HG03135 (cell line): ENCODE measurements at regions not wholly inside any gene's neighbourhood (a gene's known extent, or its start where the extent isn't known, plus 50 kb on each side); places are given as distances from the start of the nearest gene placed in this dataset.
"Not testable (repeated sequence)": the region's sequence is repeated elsewhere in the genome, so short reads cannot be mapped to it uniquely, and the experiment has no call there.

Source experiments
- ATAC-seq: cut with Tn5 transposase; IDR thresholded peaks from one replicate; pipeline ENCODE4 v1.9.1; 2021; ENCODE audit warnings: mild to moderate bottlenecking, moderate library complexity; ENCODE audit not compliant: unreplicated experiment

GRCh38 chr1:146729642-146730344 is 208.3 kb upstream of the NBPF12 start:
- not testable (repeated sequence) for ATAC-seq

GRCh38 chr1:146715054-146715453 is 223.1 kb upstream of the NBPF12 start:
- ATAC-seq, result not testable (repeated sequence)

- not testable (repeated sequence) for ATAC-seq
Observed at GRCh38 chr1:146710838-146711521, 227.1 kb upstream of the NBPF12 start.

DNA sequence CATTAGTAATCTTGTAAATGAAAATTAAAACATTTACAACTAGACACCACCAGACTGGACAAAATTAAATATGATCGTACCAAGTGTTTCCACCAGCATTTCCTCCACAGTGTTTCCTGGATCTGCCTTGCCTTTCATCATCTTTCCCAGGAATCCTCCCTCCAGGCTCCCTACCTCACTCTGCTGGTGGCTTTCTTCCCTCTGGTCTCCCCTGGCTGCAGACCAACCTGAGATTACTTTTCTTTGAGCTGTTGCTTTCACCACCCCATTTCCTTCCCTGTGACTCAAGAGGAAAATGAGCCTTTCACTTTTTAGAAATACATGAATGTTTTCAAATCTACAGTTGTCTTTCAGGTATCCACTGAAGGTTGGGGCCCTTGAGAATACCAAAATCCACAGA is 228.8 kb upstream of the NBPF12 start:
- ATAC-seq, result not testable (repeated sequence)

DNA sequence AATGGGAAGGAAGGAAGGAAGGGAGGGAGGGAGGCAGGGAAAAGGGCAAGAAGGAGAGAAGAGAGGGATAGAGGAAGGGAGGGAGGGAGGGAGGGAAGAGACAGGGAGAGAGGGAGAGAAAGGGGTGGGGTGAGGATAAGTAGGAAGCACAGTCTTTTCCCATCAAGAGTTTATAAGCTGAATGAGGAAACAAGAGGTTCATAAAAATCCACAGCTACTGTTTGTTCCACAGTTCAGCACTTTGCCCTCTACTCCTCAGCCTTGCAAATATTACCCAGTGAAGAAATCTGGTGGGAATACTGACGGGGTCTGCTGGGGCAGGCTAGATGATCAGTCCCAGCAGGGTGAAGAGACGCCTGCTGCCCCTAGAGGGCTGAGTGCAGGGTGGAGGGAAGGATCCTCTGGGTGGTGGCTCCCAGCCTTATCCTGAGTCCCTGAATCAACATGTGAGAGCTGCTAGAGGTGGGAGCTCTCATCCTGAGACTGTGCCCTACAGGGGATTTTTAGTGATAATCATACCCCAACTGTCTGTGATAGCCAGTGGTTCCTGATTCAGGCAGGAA is 233.9 kb upstream of the NBPF12 start:
- ATAC-seq, result not testable (repeated sequence)

GRCh38 chr1:146701320-146701719 is 236.8 kb upstream of the NBPF12 start:
- not testable (repeated sequence) for ATAC-seq

DNA sequence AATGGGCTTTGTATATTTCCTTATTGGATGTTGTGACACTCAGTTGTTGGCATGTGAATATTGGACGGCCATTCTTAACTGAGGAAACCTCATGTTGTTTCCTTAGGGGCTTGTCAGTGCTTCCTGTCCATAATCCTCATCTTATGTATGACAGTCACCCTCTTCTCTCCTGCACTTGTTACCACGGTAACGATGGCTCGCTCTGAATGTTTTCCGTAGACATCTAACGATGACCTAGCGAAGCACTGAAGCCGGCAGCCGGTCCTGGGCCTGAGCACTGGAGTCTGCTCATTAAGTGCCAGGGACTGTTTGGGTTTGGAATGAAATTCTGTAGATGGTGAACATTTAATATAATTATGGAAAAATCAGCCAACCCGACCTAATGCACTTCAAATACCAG is 242.7 kb upstream of the NBPF12 start:
- ATAC-seq, result not testable (repeated sequence)

DNA sequence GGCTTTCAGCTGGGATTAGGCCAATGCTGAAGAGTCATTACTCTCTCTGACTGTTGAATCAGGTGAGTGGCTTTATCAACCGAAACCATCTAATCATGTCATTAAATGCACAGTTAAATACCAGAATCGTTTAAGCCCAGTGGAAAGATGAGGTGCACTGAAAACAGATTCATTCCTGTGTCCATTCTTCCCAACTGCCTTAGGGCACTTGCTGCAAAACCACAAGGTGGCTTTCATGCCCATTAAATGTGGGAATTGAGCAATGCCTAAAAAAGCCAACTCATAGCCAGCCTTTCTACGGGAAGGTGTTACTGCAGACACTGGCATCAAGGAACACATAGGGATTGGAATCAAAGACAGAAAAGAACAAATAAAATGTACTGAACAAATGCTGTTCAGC is 246.3 kb upstream of the NBPF12 start:
- not testable (repeated sequence) for ATAC-seq

DNA sequence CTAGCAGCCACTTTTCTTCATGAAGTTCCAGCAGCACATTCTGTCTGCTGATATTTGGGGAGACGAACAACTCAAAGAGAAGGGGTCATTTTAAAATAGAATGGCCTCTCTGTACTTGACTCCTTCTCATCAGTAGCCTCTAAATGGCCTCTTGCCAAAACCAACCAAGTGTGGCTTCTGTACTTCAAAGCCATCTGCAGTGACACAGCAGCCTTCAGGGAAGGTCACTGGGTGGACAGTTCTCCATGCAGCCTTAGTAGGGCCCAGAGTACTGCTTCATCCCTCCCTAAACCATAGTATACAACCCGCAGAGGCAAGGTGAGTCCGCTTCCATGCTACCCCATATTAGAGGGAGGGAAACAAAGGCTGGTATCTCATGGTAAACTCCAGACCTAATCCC is 249.2 kb upstream of the NBPF12 start:
- not testable (repeated sequence) for ATAC-seq

- ATAC-seq, result not testable (repeated sequence)
Observed at GRCh38 chr1:146686777-146687366, 251.3 kb upstream of the NBPF12 start.

- ATAC-seq, result not testable (repeated sequence)
Observed at GRCh38 chr1:146683126-146683429, 255.0 kb upstream of the NBPF12 start.

- ATAC-seq, result not testable (repeated sequence)
Observed at GRCh38 chr1:146682227-146683125, 255.6 kb upstream of the NBPF12 start.

- ATAC-seq, result not testable (repeated sequence)
Observed at GRCh38 chr1:146673729-146674299, 264.3 kb upstream of the NBPF12 start.

- ATAC-seq, result not testable (repeated sequence)
Observed at GRCh38 chr1:146672608-146673007, 265.5 kb upstream of the NBPF12 start.

GRCh38 chr1:146671588-146671987 is 266.5 kb upstream of the NBPF12 start:
- ATAC-seq, result not testable (repeated sequence)

GRCh38 chr1:146670832-146671566 is 267.1 kb upstream of the NBPF12 start:
- not testable (repeated sequence) for ATAC-seq

- ATAC-seq, result not testable (repeated sequence)
Observed at GRCh38 chr1:146666275-146666674, 271.8 kb upstream of the NBPF12 start.

- not testable (repeated sequence) for ATAC-seq
Observed at GRCh38 chr1:146660242-146660641, 277.9 kb upstream of the NBPF12 start.

GRCh38 chr1:146656356-146657060 is 281.6 kb upstream of the NBPF12 start:
- ATAC-seq, result not testable (repeated sequence)
